HAP-1 (cell line): ENCODE measurements at regions not wholly inside any gene's neighbourhood (a gene's known extent, or its start where the extent isn't known, plus 50 kb on each side); places are given as distances from the start of the nearest gene placed in this dataset.

ENCODE experiments used
- DNase-seq, 2 experiments: peaks; one replicate each; pipeline ENCODE4 v3.0.0-alpha.2; 2016 to 2020; ENCODE audit warnings: low spot score in 2 of 2
- H3K27me3 ChIP-seq: fragments of 250-450 bp; sonication (Bioruptor Pico); 2 replicates; pipeline ENCODE4 v1.5.1; 2020; ENCODE audit warnings: low read depth, mild to moderate bottlenecking, moderate library complexity
- H3K36me3 ChIP-seq: fragments of 250-450 bp; sonication (Bioruptor Pico); replicated peaks from 2 replicates; pipeline ENCODE4 v1.5.1; 2020; ENCODE audit warnings: mild to moderate bottlenecking
- H3K4me1 ChIP-seq: fragments of 250-450 bp; sonication (Bioruptor Pico); 2 replicates; pipeline ENCODE4 v1.5.1; 2020; ENCODE audit warnings: mild to moderate bottlenecking
- H3K4me3 ChIP-seq: fragments of 250-450 bp; sonication (Bioruptor Pico); 2 replicates; pipeline ENCODE4 v1.5.1; 2020; ENCODE audit warnings: mild to moderate bottlenecking, moderate library complexity
- H3K9me3 ChIP-seq: fragments of 250-450 bp; sonication (Bioruptor Pico); 2 replicates; pipeline ENCODE4 v1.5.1; 2020; ENCODE audit warnings: mild to moderate bottlenecking, moderate library complexity
- in situ Hi-C: fragments of 300-500 bp; cut with MboI; formaldehyde crosslinking; loops from 3 replicates; pipeline ENCODE4 v1.14.3; 2020; ENCODE audit warnings: low sequenced_read_pairs, inconsistent platforms, mixed read lengths

DNA sequence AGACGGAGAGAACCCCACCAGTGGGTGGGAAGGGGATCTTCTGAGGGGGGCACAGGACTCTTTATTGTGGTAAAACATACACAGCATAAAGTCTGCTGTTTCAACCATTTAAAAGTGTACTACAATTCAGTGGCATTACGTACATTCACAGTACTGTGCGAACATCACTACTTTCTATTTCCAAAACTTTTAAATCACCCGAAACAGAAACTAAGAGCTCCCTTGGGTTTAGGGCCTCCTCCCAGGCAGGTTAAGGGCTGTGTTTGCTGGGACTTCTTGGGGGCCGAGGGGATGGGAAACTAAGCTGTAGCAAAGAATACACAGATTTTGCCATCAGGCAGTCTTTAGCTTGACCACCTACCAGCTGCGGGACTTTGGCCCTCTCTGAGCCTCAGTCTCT, 242.0 kb downstream of the HAUS1 start:
- in situ Hi-C loops: no loop called here
- Histone ChIP-seq H3K4me3 (no peak overlapping the region), H3K36me3 (no peaks in the 10 kb centered on the region), H3K4me1 (no peaks in the 10 kb centered on the region), H3K27me3 (no peaks in the 10 kb centered on the region), H3K9me3 (no peaks in the 10 kb centered on the region)
- DNase-seq: no peak

DNA sequence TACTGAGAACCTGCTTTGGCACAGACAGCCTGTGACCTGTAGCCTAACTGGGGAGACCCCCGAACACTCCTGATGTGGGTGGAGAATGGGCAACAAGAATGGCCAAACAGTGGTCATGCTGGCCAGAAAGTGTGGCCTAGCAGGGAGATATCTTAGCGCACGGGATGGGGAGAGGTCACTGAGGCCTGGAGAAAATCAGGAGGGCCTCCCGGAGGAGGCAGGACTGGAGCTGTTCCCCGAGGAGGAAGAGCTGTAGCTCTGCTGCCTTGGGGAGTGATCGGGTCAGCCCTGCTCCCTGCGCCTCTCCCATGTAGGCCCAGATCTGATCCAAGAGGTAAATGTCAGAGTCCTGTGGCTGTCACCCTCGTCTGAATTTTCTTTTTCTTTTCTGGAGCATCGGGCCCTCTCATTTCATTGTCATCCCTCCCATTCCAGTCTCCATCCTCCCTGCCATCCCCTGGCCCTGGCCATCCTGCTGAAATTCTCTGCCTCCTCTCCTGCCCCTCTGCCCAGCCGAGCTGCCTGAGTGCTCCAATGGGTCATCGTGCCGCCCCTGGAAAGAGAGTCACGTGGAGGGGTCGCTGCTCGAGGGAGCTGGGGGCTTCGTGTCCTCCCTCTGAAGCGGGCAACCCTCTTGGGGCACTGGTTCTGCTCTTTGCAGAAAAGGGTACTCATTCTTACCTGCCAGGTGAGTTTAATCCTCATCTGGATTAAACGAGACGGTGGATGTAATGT, 242.9 kb downstream of the HAUS1 start:
- in situ Hi-C loops: no loop called here

DNA sequence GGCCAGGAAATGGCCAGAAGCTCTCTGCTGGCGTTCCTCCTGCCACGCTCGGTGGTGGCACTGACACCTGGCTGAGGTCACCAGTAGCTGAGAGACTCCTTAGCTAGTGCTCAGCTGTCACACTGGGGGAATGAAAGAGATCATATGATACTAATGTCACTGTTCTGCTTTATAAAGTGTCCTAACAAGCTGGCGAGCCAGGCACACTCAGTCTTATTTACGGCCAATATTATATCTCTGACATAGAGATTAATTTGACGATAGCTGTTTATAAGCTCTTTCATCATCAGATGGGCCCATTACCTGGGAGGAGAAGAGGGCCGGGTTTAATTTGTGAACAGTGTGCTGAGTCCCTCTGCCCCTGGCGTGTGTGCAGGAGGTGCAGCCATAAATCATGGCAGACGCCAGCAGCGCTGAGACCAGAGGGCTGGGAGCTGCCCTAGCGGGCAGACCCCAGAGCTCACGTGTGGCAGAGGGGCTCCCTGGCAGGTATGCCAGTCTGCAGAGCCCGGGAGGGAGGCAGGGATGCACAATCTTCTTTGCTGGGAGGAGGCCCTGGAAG, 246.5 kb downstream of the HAUS1 start:
- no peaks in the 10 kb centered on the region for H3K36me3 ChIP-seq
- in situ Hi-C loops: no loop called here
- no peak overlapping the region for H3K4me3 ChIP-seq
- H3K4me1 ChIP-seq: no peaks in the 10 kb centered on the region
- no peak for DNase-seq
- no peaks in the 10 kb centered on the region for H3K9me3 ChIP-seq
- no peaks in the 10 kb centered on the region for H3K27me3 ChIP-seq

More for the DNA sequence above, 242.9 kb downstream of the HAUS1 start:
- Histone ChIP-seq H3K4me3 (no peak overlapping the region), H3K4me1 (no peaks in the 10 kb centered on the region), H3K9me3 (no peaks in the 10 kb centered on the region), H3K36me3 (no peaks in the 10 kb centered on the region), H3K27me3 (no peaks in the 10 kb centered on the region)
- DNase-seq: no peak

DNA sequence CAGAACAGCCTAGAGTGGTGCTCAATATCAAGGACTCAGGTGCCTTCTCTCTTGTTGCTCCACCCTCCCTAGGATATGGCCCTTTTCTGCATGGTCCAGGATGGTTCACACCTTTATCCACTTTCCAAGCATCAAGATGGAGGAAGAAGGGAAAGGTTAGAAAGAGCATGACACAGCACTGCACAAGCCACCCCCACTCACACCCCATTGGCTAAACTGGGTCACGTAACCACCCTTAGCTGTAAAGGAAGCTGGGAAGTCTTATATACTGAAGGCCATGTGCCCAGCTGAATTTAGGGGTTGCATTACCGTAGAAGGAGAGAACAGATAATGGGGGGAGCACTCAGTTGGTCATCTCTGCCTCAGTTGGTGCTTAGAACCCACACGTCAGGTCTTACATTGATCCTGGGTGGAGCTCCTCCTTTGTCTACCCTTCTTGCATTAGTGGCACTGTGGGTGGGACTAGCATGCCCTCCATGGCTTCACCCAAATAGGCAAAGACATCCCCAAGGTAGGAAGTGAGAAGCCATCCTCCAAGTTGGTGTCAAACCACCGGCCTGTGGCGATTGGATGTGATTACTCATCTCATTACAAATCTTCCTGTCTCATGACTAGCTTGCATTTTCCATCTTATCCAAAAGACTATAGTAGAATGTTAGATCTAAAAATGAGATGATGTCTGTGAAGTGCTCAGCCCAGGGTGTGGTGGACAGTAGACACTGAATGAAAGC, 248.5 kb downstream of the HAUS1 start:
- Histone ChIP-seq H3K9me3 (no peaks in the 10 kb centered on the region), H3K4me3 (no peak overlapping the region), H3K4me1 (no peaks in the 10 kb centered on the region), H3K27me3 (no peaks in the 10 kb centered on the region), H3K36me3 (no peaks in the 10 kb centered on the region)
- DNase-seq: no peak
- in situ Hi-C loops: no loop called here

DNA sequence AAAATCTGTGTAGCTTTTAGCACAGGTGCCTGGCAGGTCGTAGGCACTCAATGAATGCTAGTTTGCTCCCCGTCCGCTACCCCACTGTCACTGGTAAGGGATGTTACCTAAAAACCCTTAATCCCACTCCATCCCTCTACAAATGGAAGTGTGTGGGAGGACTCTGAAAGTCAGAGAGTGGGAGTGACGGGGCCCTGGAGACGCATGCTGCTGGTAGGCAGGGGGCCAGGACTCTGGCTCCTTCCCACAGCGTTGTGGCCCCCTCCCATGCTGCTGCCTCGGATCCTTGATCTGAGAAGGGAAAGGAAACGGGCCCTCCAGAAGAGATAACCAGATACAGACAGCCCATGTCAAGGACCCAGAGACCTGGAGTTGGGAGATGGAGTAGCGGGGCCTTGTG, 249.3 kb downstream of the HAUS1 start:
- DNase-seq: no peak
- Histone ChIP-seq H3K27me3 (no peaks in the 10 kb centered on the region), H3K4me3 (no peak overlapping the region), H3K4me1 (no peaks in the 10 kb centered on the region), H3K9me3 (no peaks in the 10 kb centered on the region), H3K36me3 (no peaks in the 10 kb centered on the region)
- in situ Hi-C loops: no loop called here

DNA sequence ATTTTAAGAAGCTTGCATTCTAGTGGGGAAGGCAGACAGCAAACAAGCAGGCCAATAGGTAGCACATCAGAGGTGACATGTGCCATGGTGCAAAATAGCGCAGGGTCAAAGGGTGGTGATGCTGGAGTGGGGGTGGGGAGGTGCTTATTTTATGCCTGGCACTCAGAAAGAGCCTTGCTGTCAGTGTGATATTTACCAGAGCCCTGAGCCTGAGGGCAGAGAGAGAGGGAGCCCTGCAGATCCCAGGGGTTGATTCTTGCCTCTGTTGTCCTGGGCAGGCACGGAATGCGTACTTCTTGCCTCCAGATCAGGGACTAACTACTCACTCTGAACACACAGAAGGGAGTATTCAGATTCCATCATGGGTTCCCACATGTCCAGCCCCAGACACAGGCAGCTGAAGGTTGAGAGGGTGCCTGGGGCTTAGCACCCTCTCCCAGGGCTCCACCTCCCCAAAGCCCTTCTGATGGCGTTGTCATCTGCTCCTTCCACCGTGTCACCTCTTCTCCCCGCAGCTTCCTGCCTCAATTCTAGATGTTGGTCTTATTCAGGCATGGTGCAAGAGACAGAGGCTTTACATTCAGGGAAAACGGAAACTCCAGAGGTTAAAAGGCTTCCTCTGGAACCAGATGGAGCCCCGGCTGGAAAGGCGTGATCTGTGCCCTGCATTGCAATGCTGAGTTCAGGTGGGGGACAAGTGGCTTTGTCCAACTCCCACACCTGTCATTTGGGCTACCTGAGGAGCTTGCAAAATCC, 252.3 kb downstream of the HAUS1 start:
- in situ Hi-C loops: no loop called here
- no peak for DNase-seq

DNA sequence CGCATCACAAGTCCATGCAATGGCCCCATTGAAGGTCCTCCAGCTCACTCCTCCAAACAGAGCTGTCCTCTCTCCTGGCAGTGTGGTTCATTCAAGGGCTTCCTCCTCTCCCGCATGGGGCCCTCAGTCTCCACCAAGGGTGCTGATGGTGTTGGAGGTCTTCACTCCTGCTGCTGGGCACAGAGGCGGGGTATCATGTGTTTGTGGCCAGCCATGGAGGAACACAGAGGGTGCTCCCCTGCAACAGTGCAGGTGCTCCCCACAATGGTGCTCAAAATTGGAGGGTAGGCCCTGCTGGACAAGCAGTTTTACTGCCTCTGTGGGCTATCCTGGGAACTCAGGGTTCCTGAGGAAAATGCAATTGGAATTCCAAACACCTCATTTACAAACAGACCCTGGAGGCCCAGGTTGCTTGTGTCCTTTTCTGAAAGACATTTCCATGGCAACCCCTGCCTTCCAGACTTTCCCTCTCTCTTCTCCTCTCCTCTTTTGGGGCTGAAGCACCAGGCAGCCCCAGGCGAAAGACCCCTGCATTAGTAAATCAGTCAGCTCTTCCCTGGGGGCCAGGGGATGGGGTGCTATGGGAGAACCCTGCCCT, 256.0 kb downstream of the HAUS1 start:
- H3K36me3 ChIP-seq: no peaks in the 10 kb centered on the region
- H3K4me3 ChIP-seq: no peak overlapping the region
- no peaks in the 10 kb centered on the region for H3K27me3 ChIP-seq
- no peaks in the 10 kb centered on the region for H3K4me1 ChIP-seq
- DNase-seq: no peak
- no peaks in the 10 kb centered on the region for H3K9me3 ChIP-seq
- in situ Hi-C loops: no loop called here

More for the DNA sequence above, 252.3 kb downstream of the HAUS1 start:
- no peaks in the 10 kb centered on the region for H3K9me3 ChIP-seq
- no peaks in the 10 kb centered on the region for H3K4me1 ChIP-seq
- H3K36me3 ChIP-seq: no peaks in the 10 kb centered on the region
- no peak overlapping the region for H3K4me3 ChIP-seq
- H3K27me3 ChIP-seq: no peaks in the 10 kb centered on the region

DNA sequence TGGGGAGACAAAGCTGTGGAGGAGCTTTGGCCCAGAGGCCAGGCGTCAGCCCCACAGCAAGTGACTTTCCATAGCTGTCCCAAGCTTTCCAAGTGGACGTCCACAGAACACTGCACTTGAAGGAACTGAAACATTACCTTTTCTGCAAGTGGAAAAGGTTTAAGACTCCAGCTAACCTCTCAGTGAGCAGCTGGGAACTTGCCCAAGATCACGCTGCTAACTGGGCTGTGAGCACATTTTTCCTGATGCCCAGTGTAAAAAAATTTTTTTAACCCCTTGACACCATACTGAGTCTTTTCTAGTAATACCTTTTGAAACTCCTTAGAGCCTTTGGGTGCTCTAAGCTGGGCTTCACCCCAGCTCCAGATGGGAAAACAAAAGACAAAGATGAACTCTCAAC, 256.7 kb downstream of the HAUS1 start:
- Histone ChIP-seq H3K4me1 (no peaks in the 10 kb centered on the region), H3K27me3 (no peaks in the 10 kb centered on the region), H3K4me3 (no peak overlapping the region), H3K9me3 (no peaks in the 10 kb centered on the region), H3K36me3 (no peaks in the 10 kb centered on the region)
- in situ Hi-C loops: no loop called here
- no peak for DNase-seq

DNA sequence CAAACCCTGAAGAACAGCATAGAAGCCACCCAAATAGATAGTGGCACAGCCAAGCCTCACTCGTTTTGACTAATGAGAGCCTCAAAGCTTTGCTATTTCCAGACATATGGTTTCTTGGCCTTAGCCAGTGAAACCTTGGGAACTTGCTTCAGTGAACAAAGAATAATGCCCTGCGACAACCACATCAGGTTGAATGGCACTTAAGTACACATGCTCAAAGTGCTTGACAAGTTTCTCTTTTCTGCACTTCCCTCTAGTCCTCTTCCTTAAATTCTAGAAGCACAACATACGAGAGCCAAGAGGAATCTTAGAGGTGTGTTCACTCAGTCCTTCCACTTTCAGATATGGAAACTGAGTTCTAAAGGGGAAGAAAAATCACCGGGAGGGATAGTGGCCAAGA, 258.3 kb downstream of the HAUS1 start:
- H3K9me3 ChIP-seq: no peaks in the 10 kb centered on the region
- in situ Hi-C loops: no loop called here
- no peak overlapping the region for H3K4me3 ChIP-seq
- DNase-seq: no peak
- H3K27me3 ChIP-seq: no peaks in the 10 kb centered on the region
- H3K4me1 ChIP-seq: no peaks in the 10 kb centered on the region
- no peaks in the 10 kb centered on the region for H3K36me3 ChIP-seq

DNA sequence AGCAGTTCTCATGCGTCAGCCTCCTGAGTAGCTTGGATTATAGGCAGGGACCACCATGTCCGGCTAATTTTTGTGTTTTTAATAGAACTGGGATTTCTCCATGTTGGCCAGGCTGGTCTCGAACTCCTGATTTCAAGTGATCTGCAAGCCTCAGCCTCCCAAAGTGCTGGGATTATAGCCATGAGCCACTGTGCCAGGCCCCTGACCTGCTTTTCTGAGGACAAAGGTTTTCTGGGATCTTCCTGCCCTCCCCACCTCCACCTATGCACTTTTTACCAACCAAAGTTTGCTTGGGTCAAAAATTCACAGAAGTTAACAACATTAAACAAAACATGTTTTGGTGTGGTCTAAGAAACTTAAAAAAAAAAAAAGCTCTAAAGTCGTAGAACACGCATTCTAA, 259.9 kb downstream of the HAUS1 start:
- no peaks in the 10 kb centered on the region for H3K36me3 ChIP-seq
- no peaks in the 10 kb centered on the region for H3K4me1 ChIP-seq
- no peaks in the 10 kb centered on the region for H3K9me3 ChIP-seq
- no peaks in the 10 kb centered on the region for H3K27me3 ChIP-seq
- no peak for DNase-seq
- no peak overlapping the region for H3K4me3 ChIP-seq
- in situ Hi-C loops: no loop called here

DNA sequence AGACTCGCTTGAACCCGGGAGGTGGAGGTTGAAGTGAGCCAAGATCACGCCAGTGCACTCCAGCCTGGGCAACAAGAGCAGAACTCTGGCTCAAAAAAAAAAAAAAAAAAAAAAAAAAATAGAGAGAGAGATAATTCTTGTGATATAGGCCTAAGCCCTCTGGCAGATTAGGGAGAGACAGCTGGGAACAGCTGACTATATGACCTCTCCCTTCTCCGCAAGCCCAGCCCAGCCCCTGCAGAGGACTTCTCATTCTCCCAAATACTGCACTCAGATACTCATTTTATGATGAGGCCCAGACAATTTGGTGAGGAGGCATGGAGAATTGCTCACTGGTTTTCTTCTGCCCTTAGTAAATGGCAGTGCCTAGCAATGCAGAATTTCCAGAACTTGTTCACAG, 262.0 kb downstream of the HAUS1 start:
- H3K4me1 ChIP-seq: no peaks in the 10 kb centered on the region
- H3K36me3 ChIP-seq: no peaks in the 10 kb centered on the region
- no peak for DNase-seq
- no peak overlapping the region for H3K4me3 ChIP-seq
- H3K9me3 ChIP-seq: no peaks in the 10 kb centered on the region
- in situ Hi-C loops: no loop called here
- H3K27me3 ChIP-seq: no peaks in the 10 kb centered on the region

DNA sequence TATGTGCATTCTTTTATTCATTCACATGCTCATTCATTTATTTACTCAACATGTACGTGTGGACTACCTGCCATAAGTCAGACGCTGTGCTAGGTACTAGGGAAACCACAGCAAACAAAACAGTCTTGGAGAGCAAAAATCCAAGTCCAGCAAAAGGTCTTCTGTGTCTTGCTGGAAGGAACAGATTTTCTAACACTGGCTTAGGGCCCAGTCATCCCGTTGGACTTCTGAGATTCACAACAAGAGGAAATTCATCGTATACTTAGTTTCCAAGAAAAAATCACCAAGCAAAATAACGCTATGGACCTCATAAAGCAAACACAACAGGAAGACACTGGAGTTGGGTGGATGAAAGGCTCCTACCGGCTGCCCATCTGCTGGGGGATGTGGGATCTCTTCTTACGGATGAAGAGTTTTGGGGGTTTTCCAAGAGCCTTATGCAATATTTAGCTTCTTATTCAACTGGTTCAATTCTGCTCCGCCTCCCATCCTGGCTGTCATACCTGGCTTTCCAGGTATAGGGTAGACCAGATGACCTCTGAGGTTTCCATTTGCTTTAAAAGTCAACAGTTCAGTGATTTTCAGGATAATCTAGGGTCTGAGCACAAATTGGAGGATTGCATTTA, 262.7 kb downstream of the HAUS1 start:
- Histone ChIP-seq H3K4me3 (no peak overlapping the region), H3K27me3 (no peaks in the 10 kb centered on the region), H3K4me1 (no peaks in the 10 kb centered on the region), H3K36me3 (no peaks in the 10 kb centered on the region), H3K9me3 (no peaks in the 10 kb centered on the region)
- in situ Hi-C loops: no loop called here
- DNase-seq: no peak

DNA sequence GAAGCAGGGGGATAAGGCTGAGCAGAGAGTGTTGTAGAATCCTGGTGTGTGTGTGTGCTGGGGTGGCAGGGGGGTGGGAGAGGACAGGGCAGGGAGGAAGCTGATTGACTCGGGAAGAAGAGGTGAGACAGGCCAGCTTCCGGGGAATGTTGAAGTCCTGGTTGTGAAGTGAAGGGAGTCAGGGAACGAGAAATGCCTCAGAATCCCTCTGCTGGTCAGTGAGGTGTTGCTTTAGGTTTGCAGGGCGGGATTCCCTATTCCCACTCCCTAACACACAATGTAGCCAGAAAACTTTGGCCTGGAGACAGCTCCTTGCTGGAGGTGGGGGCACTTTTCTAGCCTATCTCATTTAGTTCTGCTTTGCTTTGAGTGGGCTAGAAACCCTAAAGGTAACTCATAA, 265.1 kb downstream of the HAUS1 start:
- H3K36me3 ChIP-seq: no peaks in the 10 kb centered on the region
- in situ Hi-C loops: no loop called here
- H3K4me3 ChIP-seq: no peak overlapping the region
- no peaks in the 10 kb centered on the region for H3K27me3 ChIP-seq
- H3K4me1 ChIP-seq: no peaks in the 10 kb centered on the region
- no peak for DNase-seq
- no peaks in the 10 kb centered on the region for H3K9me3 ChIP-seq
